Upper lobe of right lung (tissue), 1 donor: ENCODE measurements at regions not wholly inside any gene's neighbourhood (a gene's known extent, or its start where the extent isn't known, plus 50 kb on each side); places are given as distances from the start of the nearest gene placed in this dataset.

Experiments
- ATAC-seq: fragments of 200-7000 bp; cut with Tn5 transposase; one replicate; pipeline ENCODE4 v1.9.1; 2020; ENCODE audit warnings: mild to moderate bottlenecking, moderate library complexity
- DNase-seq: peaks from one replicate; pipeline ENCODE4 v3.0.0-alpha.2; 2020
- H3K27ac ChIP-seq: fragments of 200-600 bp; one replicate; pipeline ENCODE4 v1.8.0; 2022
- H3K27me3 ChIP-seq: fragments of 200-600 bp; one replicate; pipeline ENCODE4 v1.8.0; 2022; ENCODE audit warnings: mild to moderate bottlenecking
- H3K36me3 ChIP-seq: fragments of 200-600 bp; one replicate; pipeline ENCODE4 v1.8.0; 2022
- H3K4me1 ChIP-seq: fragments of 200-600 bp; one replicate; pipeline ENCODE4 v1.8.0; 2022
- H3K4me3 ChIP-seq: fragments of 200-600 bp; one replicate; pipeline ENCODE4 v1.8.0; 2022; ENCODE audit warnings: mild to moderate bottlenecking
- H3K9me3 ChIP-seq: fragments of 200-600 bp; one replicate; pipeline ENCODE4 v1.8.0; 2022
- CTCF ChIP-seq: fragments of 200-600 bp; IDR thresholded peaks from one replicate; pipeline ENCODE4 v1.8.0; 2022; ENCODE audit warnings: antibody characterized with exemption
- intact Hi-C: fragments of 100-400 bp; cut with DNase I; formaldehyde crosslinking; loops from one replicate; pipeline ENCODE4 v1.11.0; 2022
- donor health status: DM: no; HTN: yes; CAD: no; lungs with severe emphysema.

GRCh38 chr4:147136751-147137150, 191.1 kb upstream of the TTC29 start:
- no peaks in the 10 kb centered on the region for H3K27me3 ChIP-seq
- no peaks in the 10 kb centered on the region for H3K4me1 ChIP-seq
- peak overlapping the region; percentile 51 for H3K27ac ChIP-seq
- no peaks in the 10 kb centered on the region for H3K36me3 ChIP-seq
- no peak overlapping the region for H3K4me3 ChIP-seq
- ATAC-seq (no peak), DNase-seq (no peak)
- no peak for TF ChIP-seq CTCF
- intact Hi-C loops, result no loop called here
- H3K9me3 ChIP-seq, result no peaks in the 10 kb centered on the region

GRCh38 chr4:147137280-147137679, 191.6 kb upstream of the TTC29 start:
- no peak for ATAC-seq
- intact Hi-C loops, result no loop called here
- H3K9me3 ChIP-seq, result no peaks in the 10 kb centered on the region
- no peaks in the 10 kb centered on the region for H3K27me3 ChIP-seq
- TF ChIP-seq CTCF, result no peak
- no peaks in the 10 kb centered on the region for H3K36me3 ChIP-seq
- DNase-seq, result no peak
- H3K4me1 ChIP-seq, result no peaks in the 10 kb centered on the region
- H3K4me3 ChIP-seq, result no peak overlapping the region
- H3K27ac ChIP-seq, result peak overlapping the region; percentile 51

- intact Hi-C loops, result no loop called here
- Histone ChIP-seq H3K4me3 (no peak overlapping the region), H3K9me3 (no peaks in the 10 kb centered on the region), H3K36me3 (no peaks in the 10 kb centered on the region), H3K4me1 (no peaks in the 10 kb centered on the region), H3K27ac (no peak overlapping the region), H3K27me3 (no peaks in the 10 kb centered on the region)
- no peak for TF ChIP-seq CTCF
- ATAC-seq (no peak), DNase-seq (no peak)
These were observed 192.5 kb upstream of the TTC29 start for GRCh38 chr4:147138171-147138570.

GRCh38 chr4:147139455-147140198, 194.0 kb upstream of the TTC29 start:
- TF ChIP-seq CTCF, result no peak
- Histone ChIP-seq H3K36me3 (no peaks in the 10 kb centered on the region), H3K4me3 (no peak overlapping the region), H3K27me3 (no peaks in the 10 kb centered on the region), H3K27ac (no peak overlapping the region), H3K4me1 (no peaks in the 10 kb centered on the region), H3K9me3 (no peaks in the 10 kb centered on the region)
- ATAC-seq (no peak), DNase-seq (no peak)
- intact Hi-C loops, result no loop called here

GRCh38 chr4:147151763-147152162, 206.1 kb upstream of the TTC29 start:
- Histone ChIP-seq H3K4me3 (no peak overlapping the region), H3K27me3 (no peaks in the 10 kb centered on the region), H3K36me3 (no peaks in the 10 kb centered on the region), H3K4me1 (no peaks in the 10 kb centered on the region), H3K9me3 (no peaks in the 10 kb centered on the region), H3K27ac (no peak overlapping the region)
- DNase-seq (no peak), ATAC-seq (no peak)
- intact Hi-C loops, result no loop called here
- no peak for TF ChIP-seq CTCF
